ENCODE measurements at regions not wholly inside any gene's neighbourhood (a gene's known extent, or its start where the extent isn't known, plus 50 kb on each side); places are given as distances from the start of the nearest gene placed in this dataset.

DNA sequence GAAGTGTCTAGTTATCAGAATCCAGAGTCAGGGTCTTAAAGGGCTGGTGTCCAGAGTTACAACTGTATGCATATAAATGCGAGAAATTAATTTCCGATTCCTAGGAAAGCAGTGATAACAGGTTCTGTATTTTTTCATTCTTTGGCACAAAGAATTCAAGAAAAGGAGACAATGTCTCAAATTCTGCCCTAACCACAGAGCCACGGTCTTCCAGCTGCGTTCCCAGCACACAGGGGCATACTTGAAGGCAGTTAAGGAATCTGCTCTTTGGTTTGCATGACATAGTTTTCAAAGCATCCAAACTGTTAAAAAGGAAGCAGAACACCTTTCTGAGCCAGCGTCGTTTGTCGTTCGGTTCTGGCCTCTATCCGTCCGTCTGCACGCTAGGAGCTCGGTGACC is 416.9 kb upstream of the MKI67 start:
- H3K27ac ChIP-seq (ENCODE audit: low read depth, low read length): no peak overlapping the region
- H4K20me1 ChIP-seq (ENCODE audit: insufficient read depth): no peaks in the 10 kb centered on the region
- ChIA-PET RAD21 (ENCODE audit: low non-redundant PET in 1 of 2, low total read pairs in 2 of 2, uncharacterized antibody in 2 of 2, unreplicated experiment in 2 of 2) (no interaction called here), POLR2A (no interaction called here), CTCF (no interaction called here)
- ATAC-seq (no peak), DNase-seq (ENCODE audit: low read depth, low spot score) (no peak)
- no peaks in the 10 kb centered on the region for H3K4me1 ChIP-seq (ENCODE audit: control insufficient read depth in 1 of 2, insufficient read depth in 2 of 2, low read length in 2 of 2)
- no peak overlapping the region for H2AFZ ChIP-seq (ENCODE audit: low read depth, low read length, poor library complexity, severe bottlenecking)
- no TSS peak for BruUV-seq (replicated peaks)
- no peaks in the 10 kb centered on the region for H3K36me3 ChIP-seq (ENCODE audit: control insufficient read depth in 1 of 2, insufficient read depth in 2 of 2, low read length in 2 of 2)
- H3K4me2 ChIP-seq (ENCODE audit: low read length): no peak overlapping the region
- H3K9me2 ChIP-seq (ENCODE audit: insufficient read depth): no peaks in the 10 kb centered on the region
- H3K9ac ChIP-seq (ENCODE audit: low read length): no peak overlapping the region
- no peaks in the 10 kb centered on the region for H3K79me2 ChIP-seq (ENCODE audit: insufficient read depth, low read length)
- no peak overlapping the region for H3K4me3 ChIP-seq (replicated peaks in 1 of 2; ENCODE audit: low read depth in 1 of 2, low read length in 2 of 2)
- H3K27me3 ChIP-seq (ENCODE audit: insufficient read depth, low read length): peaks cover 65% of the 10 kb centered on the region
- TF ChIP-seq SIN3A (IDR thresholded peaks at IDR 0.05; ENCODE audit: low read depth): no peak
- TF ChIP-seq ZFX (IDR thresholded peaks at IDR 0.05): no peak
- no peak for TF ChIP-seq JUND (IDR thresholded peaks at IDR 0.05)
- TF ChIP-seq EZH2 (IDR thresholded peaks at IDR 0.05): no peak
- TF ChIP-seq ELF1 (IDR thresholded peaks at IDR 0.05; ENCODE audit: borderline replicate concordance, low read depth): no peak
- TF ChIP-seq EGR1 (IDR thresholded peaks at IDR 0.05; ENCODE audit: low read depth): no peak
- TF ChIP-seq, protein P1, sequence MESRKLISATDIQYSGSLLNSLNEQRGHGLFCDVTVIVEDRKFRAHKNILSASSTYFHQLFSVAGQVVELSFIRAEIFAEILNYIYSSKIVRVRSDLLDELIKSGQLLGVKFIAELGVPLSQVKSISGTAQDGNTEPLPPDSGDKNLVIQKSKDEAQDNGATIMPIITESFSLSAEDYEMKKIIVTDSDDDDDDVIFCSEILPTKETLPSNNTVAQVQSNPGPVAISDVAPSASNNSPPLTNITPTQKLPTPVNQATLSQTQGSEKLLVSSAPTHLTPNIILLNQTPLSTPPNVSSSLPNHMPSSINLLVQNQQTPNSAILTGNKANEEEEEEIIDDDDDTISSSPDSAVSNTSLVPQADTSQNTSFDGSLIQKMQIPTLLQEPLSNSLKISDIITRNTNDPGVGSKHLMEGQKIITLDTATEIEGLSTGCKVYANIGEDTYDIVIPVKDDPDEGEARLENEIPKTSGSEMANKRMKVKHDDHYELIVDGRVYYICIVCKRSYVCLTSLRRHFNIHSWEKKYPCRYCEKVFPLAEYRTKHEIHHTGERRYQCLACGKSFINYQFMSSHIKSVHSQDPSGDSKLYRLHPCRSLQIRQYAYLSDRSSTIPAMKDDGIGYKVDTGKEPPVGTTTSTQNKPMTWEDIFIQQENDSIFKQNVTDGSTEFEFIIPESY (IDR thresholded peaks at IDR 0.05; ENCODE audit: extremely low read depth, insufficient replicate concordance, low read length): no peak
- intact Hi-C loops (cut with micrococcal nuclease): no loop called here
- H3K9me3 ChIP-seq (ENCODE audit: control insufficient read depth in 1 of 2, insufficient read depth in 1 of 2, low read depth in 1 of 2, low read length in 2 of 2): no peaks in the 10 kb centered on the region

DNA sequence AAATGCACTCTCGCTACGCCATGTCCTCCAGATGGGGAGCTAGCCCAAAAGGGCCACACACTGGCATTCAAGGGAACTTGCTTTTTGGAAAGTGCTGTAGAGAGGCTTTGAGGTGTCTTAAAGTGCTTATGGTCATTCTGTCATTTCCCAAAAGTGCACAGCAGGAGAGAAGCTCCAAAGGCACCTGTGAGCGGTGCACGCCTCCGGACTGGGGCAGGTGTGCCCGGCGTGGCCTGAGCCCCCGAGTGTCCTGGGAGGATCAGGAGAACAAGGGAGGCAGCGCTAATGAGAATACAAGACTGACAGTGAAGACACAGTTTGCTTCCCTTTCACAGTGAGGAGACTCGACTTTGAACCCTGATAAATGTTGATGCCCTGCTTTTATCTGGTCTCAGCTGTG is 419.0 kb upstream of the MKI67 start:
- POLR2A ChIA-PET: no interaction called here
- Histone ChIP-seq H2AFZ (ENCODE audit: low read depth, low read length, poor library complexity, severe bottlenecking) (no peak overlapping the region), H3K9me3 (ENCODE audit: control insufficient read depth in 1 of 2, insufficient read depth in 1 of 2, low read depth in 1 of 2, low read length in 2 of 2) (no peaks in the 10 kb centered on the region), H3K79me2 (ENCODE audit: insufficient read depth, low read length) (no peaks in the 10 kb centered on the region), H3K9me2 (ENCODE audit: insufficient read depth) (no peaks in the 10 kb centered on the region), H3K36me3 (ENCODE audit: control insufficient read depth in 1 of 2, insufficient read depth in 2 of 2, low read length in 2 of 2) (no peaks in the 10 kb centered on the region), H4K20me1 (ENCODE audit: insufficient read depth) (no peaks in the 10 kb centered on the region), H3K27ac (ENCODE audit: low read depth, low read length) (no peak overlapping the region), H3K27me3 (ENCODE audit: insufficient read depth, low read length) (peaks cover 69% of the 10 kb centered on the region), H3K4me1 (ENCODE audit: control insufficient read depth in 1 of 2, insufficient read depth in 2 of 2, low read length in 2 of 2) (no peaks in the 10 kb centered on the region), H3K9ac (ENCODE audit: low read length) (no peak overlapping the region), H3K4me3 (replicated peaks in 1 of 2; ENCODE audit: low read depth in 1 of 2, low read length in 2 of 2) (no peak overlapping the region), H3K4me2 (ENCODE audit: low read length) (no peak overlapping the region)
- DNase-seq (ENCODE audit: low read depth, low spot score): no peak
- BruUV-seq (replicated peaks): no TSS peak
- no peak for ATAC-seq
- RAD21 ChIA-PET (ENCODE audit: low non-redundant PET in 1 of 2, low total read pairs in 2 of 2, uncharacterized antibody in 2 of 2, unreplicated experiment in 2 of 2): no interaction called here
- CTCF ChIA-PET: no interaction called here
- intact Hi-C loops (cut with micrococcal nuclease): loop anchor here (5.0 kb wide), 1 partner anchor 98 kb away; no protein-coding TSS in a partner anchor
- no peak for TF ChIP-seq SP1 (IDR thresholded peaks at IDR 0.05; ENCODE audit: low read depth)
- no peak for TF ChIP-seq RAD21 (IDR thresholded peaks at IDR 0.05; ENCODE audit: low read depth)
- TF ChIP-seq SRF (IDR thresholded peaks at IDR 0.05; ENCODE audit: low read depth): no peak
- TF ChIP-seq ZNF274 (IDR thresholded peaks at IDR 0.05; ENCODE audit: low read depth, low read length): no peak
- TF ChIP-seq, protein P2, sequence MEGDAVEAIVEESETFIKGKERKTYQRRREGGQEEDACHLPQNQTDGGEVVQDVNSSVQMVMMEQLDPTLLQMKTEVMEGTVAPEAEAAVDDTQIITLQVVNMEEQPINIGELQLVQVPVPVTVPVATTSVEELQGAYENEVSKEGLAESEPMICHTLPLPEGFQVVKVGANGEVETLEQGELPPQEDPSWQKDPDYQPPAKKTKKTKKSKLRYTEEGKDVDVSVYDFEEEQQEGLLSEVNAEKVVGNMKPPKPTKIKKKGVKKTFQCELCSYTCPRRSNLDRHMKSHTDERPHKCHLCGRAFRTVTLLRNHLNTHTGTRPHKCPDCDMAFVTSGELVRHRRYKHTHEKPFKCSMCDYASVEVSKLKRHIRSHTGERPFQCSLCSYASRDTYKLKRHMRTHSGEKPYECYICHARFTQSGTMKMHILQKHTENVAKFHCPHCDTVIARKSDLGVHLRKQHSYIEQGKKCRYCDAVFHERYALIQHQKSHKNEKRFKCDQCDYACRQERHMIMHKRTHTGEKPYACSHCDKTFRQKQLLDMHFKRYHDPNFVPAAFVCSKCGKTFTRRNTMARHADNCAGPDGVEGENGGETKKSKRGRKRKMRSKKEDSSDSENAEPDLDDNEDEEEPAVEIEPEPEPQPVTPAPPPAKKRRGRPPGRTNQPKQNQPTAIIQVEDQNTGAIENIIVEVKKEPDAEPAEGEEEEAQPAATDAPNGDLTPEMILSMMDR (IDR thresholded peaks at IDR 0.05 in 2 of 3, conservative IDR thresholded peaks at IDR 0.05 in 1 of 3; ENCODE audit: borderline replicate concordance in 1 of 3, insufficient read depth in 1 of 3, low read depth in 2 of 3, low read length in 2 of 3): no peak
- no peak for TF ChIP-seq SIN3A (IDR thresholded peaks at IDR 0.05; ENCODE audit: low read depth)
- TF ChIP-seq EZH2phosphoT487 (IDR thresholded peaks at IDR 0.05; ENCODE audit: borderline replicate concordance): no peak
- no peak for TF ChIP-seq FOSL1 (IDR thresholded peaks at IDR 0.05; ENCODE audit: low read depth)
- no peak for TF ChIP-seq ELF1 (IDR thresholded peaks at IDR 0.05; ENCODE audit: borderline replicate concordance, low read depth)
- TF ChIP-seq EZH2 (IDR thresholded peaks at IDR 0.05): no peak
- TF ChIP-seq TCF7L2 (IDR thresholded peaks at IDR 0.05; ENCODE audit: borderline replicate concordance, extremely low read depth, insufficient read depth, insufficient read length): no peak
- TF ChIP-seq YY1 (IDR thresholded peaks at IDR 0.05; ENCODE audit: extremely low read depth, insufficient replicate concordance, low read depth, low read length): no peak
- TF ChIP-seq ZFX (IDR thresholded peaks at IDR 0.05): no peak
- TF ChIP-seq JUND (IDR thresholded peaks at IDR 0.05): no peak
